Astrocyte (in vitro differentiated cells and primary cell): ENCODE measurements at regions not wholly inside any gene's neighbourhood (a gene's known extent, or its start where the extent isn't known, plus 50 kb on each side); places are given as distances from the start of the nearest gene placed in this dataset.

ENCODE experiments used
- DNase-seq: peaks from one replicate; pipeline ENCODE4 v3.0.0-alpha.2; 2010; ENCODE audit warnings: low read depth
- FAIRE-seq: peaks from 2 replicates; lab custom pipeline; 2011; peaks lifted over from hg19 to GRCh38; lab: Jason Lieb, UNC
- H2AFZ ChIP-seq: 2 replicates; pipeline ENCODE4 v1.6.0; 2012; ENCODE audit warnings: low read depth, low read length, inconsistent platforms
- H3K27ac ChIP-seq: 2 replicates; pipeline ENCODE4 v1.5.1; 2011; ENCODE audit warnings: low read depth, low read length, inconsistent platforms
- H3K27me3 ChIP-seq: 2 replicates; pipeline ENCODE4 v1.6.0; 2011; ENCODE audit warnings: low read length, inconsistent platforms; ENCODE audit not compliant: insufficient read depth
- H3K36me3 ChIP-seq: 2 replicates; pipeline ENCODE4 v1.5.1; 2011; ENCODE audit warnings: low read length, inconsistent platforms; ENCODE audit not compliant: insufficient read depth
- H3K4me1 ChIP-seq: 2 replicates; pipeline ENCODE4 v1.5.1; 2011; ENCODE audit warnings: low read length, inconsistent platforms; ENCODE audit not compliant: insufficient read depth
- H3K4me2 ChIP-seq: 2 replicates; pipeline ENCODE4 v1.6.0; 2012; ENCODE audit warnings: low read length, inconsistent platforms
- H3K4me3 ChIP-seq: 2 replicates; pipeline ENCODE4 v1.5.1; 2011; ENCODE audit warnings: low read depth, mild to moderate bottlenecking, low read length, inconsistent platforms; ENCODE audit not compliant: insufficient read depth
- H3K79me2 ChIP-seq: 2 replicates; pipeline ENCODE4 v1.6.0; 2012; ENCODE audit warnings: mild to moderate bottlenecking, low read length, inconsistent platforms; ENCODE audit not compliant: insufficient read depth
- H3K9ac ChIP-seq: 2 replicates; pipeline ENCODE4 v1.6.0; 2012; ENCODE audit warnings: mild to moderate bottlenecking, low read length, inconsistent platforms
- H3K9me3 ChIP-seq: 2 replicates; pipeline ENCODE4 v1.5.1; 2012; ENCODE audit warnings: low read depth, mild to moderate bottlenecking, low read length, inconsistent platforms; ENCODE audit not compliant: insufficient read depth
- H4K20me1 ChIP-seq: 2 replicates; pipeline ENCODE4 v1.6.0; 2012; ENCODE audit warnings: low read length, inconsistent platforms; ENCODE audit not compliant: insufficient read depth
- H3K27ac Mint-ChIP-seq: one replicate; pipeline ENCODE4 v1.8.0; 2021; ENCODE audit warnings: mild to moderate bottlenecking, mixed read lengths; ENCODE audit not compliant: unreplicated experiment
- H3K27me3 Mint-ChIP-seq: one replicate; pipeline ENCODE4 v1.8.0; 2021; ENCODE audit warnings: low read depth, mixed read lengths; ENCODE audit not compliant: unreplicated experiment
- H3K36me3 Mint-ChIP-seq: one replicate; pipeline ENCODE4 v1.8.0; 2021; ENCODE audit warnings: low read depth, mixed read lengths; ENCODE audit not compliant: unreplicated experiment
- H3K4me1 Mint-ChIP-seq: one replicate; pipeline ENCODE4 v1.8.0; 2021; ENCODE audit warnings: low read depth, mixed read lengths; ENCODE audit not compliant: unreplicated experiment
- H3K4me3 Mint-ChIP-seq: one replicate; pipeline ENCODE4 v1.8.0; 2021; ENCODE audit warnings: mild to moderate bottlenecking, moderate library complexity, mixed read lengths; ENCODE audit not compliant: unreplicated experiment
- H3K9me3 Mint-ChIP-seq: one replicate; pipeline ENCODE4 v1.8.0; 2021; ENCODE audit warnings: mild to moderate bottlenecking, mixed read lengths; ENCODE audit not compliant: unreplicated experiment
- CTCF ChIP-seq: IDR thresholded peaks from 2 replicates; pipeline ENCODE4 v1.5.1; 2011; ENCODE audit warnings: low read depth, mild to moderate bottlenecking, inconsistent platforms, low read length, moderate library complexity; ENCODE audit not compliant: insufficient read depth
- EZH2 ChIP-seq: IDR thresholded peaks from 2 replicates; pipeline ENCODE4 v1.6.1; 2012; ENCODE audit warnings: mild to moderate bottlenecking, low read length, inconsistent platforms; ENCODE audit not compliant: insufficient read depth

- Histone ChIP-seq H3K27ac (no peak overlapping the region), H3K4me2 (no peak overlapping the region), H4K20me1 (no peaks in the 10 kb centered on the region), H3K4me3 (no peak overlapping the region), H3K36me3 (no peaks in the 10 kb centered on the region), H3K9me3 (no peaks in the 10 kb centered on the region), H2AFZ (no peak overlapping the region), H3K79me2 (no peaks in the 10 kb centered on the region), H3K27me3 (no peaks in the 10 kb centered on the region), H3K4me1 (peaks cover 5% of the 10 kb centered on the region), H3K9ac (no peak overlapping the region)
- no peak for TF ChIP-seq EZH2
- TF ChIP-seq CTCF = no peak
- no peak for DNase-seq
- H3K4me1 Mint-ChIP-seq = peaks cover 1% of the 10 kb centered on the region
- no peak overlapping the region for H3K4me3 Mint-ChIP-seq
- peaks cover 3% of the 10 kb centered on the region for H3K27me3 Mint-ChIP-seq
- no peaks in the 10 kb centered on the region for H3K9me3 Mint-ChIP-seq
- no peak overlapping the region for H3K27ac Mint-ChIP-seq
- no peaks in the 10 kb centered on the region for H3K36me3 Mint-ChIP-seq
- no peak for FAIRE-seq
Measured at GRCh38 chr3:107455621-107456020, 67.1 kb upstream of the BBX start.

GRCh38 chr3:107456501-107456900 lies 66.3 kb upstream of the BBX start:
- no peak for DNase-seq
- no peak for FAIRE-seq

More at GRCh38 chr3:107456501-107456900, 66.3 kb upstream of the BBX start:
- Histone ChIP-seq H3K27ac (no peak overlapping the region), H3K36me3 (no peaks in the 10 kb centered on the region), H3K4me2 (no peak overlapping the region), H3K9ac (no peak overlapping the region), H2AFZ (no peak overlapping the region), H3K4me1 (peaks cover 5% of the 10 kb centered on the region), H3K79me2 (no peaks in the 10 kb centered on the region), H3K27me3 (no peaks in the 10 kb centered on the region), H4K20me1 (no peaks in the 10 kb centered on the region), H3K9me3 (no peaks in the 10 kb centered on the region), H3K4me3 (no peak overlapping the region)
- H3K36me3 Mint-ChIP-seq = no peaks in the 10 kb centered on the region
- TF ChIP-seq CTCF = no peak
- TF ChIP-seq EZH2 = no peak
- H3K9me3 Mint-ChIP-seq = no peaks in the 10 kb centered on the region
- peaks cover 3% of the 10 kb centered on the region for H3K27me3 Mint-ChIP-seq
- H3K4me3 Mint-ChIP-seq = no peak overlapping the region
- H3K27ac Mint-ChIP-seq = no peak overlapping the region
- H3K4me1 Mint-ChIP-seq = no peaks in the 10 kb centered on the region
